ENCODE measurements at regions not wholly inside any gene's neighbourhood (a gene's known extent, or its start where the extent isn't known, plus 50 kb on each side); places are given as distances from the start of the nearest gene placed in this dataset.
"Not testable (repeated sequence)": the region's sequence is repeated elsewhere in the genome, so short reads cannot be mapped to it uniquely, and the experiment has no call there.

DNA sequence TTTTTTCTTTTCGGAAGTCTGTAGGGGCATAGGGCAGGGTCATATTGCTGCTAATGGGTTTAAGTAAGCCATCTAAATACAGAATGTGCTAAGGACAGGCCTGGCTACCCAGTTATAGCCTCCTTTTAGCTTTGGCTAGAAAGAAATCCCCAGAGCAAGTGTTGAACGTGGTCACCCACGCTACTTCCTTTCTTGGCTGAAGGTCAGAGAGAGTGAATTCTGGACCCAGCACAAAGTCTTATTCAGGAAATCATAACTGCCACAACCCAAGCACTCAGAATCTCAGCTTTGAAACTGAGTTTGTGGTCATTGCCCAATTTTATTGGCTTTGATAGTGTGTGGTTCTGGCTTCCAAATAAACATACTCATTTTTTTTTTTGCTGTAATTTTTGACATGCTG, 542.1 kb upstream of the ATP2B1 start:
- FAIRE-seq = no peak

DNA sequence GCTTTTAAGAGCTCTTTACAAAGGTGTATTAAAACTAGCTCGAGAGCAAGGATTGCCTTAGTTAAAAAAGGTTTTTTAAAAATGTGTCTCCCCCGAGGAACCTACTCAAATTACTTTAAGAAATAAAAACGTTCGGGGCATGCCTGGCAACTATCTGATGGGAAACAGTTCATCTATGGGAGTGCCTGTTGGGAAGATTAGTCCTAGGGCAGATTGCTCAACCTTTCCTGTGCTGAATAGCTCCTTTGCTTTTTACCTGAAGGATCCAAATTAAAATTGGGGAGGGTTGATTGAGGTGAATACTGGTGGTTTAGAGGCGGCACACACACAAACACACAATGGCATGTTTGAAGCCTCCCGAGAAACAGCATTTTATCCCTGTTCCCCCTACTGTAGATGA, 541.4 kb upstream of the ATP2B1 start:
- no peak for FAIRE-seq

DNA sequence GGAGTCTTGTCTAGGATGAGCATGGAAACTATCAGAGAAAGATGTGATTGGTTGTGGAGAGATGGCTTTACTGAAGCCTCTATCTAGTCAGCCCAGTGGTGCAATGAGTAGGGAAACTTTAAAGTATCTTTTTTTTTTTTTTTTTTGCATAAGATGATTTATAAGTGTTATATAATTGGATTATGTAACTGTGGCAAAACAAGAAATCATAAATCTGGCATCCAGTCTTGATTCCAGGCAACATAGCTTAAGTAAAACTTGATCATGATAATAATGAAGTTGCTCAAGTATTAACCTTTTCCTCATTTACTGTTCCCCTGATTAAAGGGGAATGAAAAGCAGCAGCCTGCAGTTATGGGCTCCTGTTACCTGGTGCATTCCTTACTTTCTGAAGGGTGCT, 538.0 kb upstream of the ATP2B1 start:
- FAIRE-seq = no peak

DNA sequence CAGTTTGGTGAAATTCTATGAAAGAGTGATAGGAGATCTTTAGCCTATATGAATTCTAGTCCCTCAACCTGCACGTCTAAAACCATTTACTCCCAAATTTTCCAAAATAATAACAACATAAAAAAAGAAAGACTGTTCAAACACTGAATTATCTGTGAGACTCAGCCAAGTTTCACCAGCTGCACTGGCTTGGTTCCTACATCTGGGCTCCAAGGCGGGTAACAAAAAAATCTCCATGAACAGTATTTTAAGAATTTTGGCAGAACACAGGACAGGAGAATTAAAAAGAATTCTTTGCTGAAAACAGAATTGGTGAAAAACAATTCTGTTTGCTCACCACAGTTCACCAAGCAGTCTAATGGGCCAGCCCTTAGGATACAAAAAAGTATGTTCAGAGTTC, 536.8 kb upstream of the ATP2B1 start:
- FAIRE-seq = no peak

DNA sequence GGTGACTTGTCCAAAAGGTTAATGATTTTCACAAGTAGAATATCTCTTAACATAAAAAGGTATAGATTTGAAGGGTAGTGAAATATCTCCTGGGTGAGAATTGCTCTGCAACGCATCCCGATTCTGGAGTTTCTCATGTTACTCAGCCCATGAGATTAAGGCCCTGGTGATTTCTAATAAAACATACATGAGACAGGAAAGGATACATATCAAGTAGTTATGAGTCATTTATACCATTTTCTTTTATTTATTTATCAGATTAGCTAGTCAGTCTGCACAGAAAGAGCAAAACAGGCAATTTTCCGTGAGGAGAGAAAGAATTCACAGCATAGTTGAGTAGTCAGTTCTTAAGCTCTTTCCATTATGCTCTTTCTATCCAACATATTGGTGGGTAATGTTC, 535.6 kb upstream of the ATP2B1 start:
- FAIRE-seq = no peak

DNA sequence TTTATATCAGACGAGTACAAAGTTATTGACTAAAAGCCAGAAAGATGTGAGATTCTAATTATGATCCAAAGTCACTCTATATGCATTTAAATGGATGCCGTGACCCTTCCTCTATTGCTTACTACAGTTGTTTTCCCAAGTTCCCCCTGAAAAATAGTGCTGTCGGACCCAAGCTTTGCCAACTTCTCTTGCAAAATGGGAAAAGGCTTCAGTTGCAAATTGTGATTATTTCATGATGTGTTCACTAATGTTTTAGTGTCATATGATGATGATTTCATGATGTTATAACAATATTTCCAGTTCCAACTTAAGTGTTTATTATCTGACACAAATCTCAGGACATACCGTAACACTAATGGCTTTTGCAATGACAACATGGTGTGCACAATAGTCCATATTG, 534.6 kb upstream of the ATP2B1 start:
- FAIRE-seq = no peak

DNA sequence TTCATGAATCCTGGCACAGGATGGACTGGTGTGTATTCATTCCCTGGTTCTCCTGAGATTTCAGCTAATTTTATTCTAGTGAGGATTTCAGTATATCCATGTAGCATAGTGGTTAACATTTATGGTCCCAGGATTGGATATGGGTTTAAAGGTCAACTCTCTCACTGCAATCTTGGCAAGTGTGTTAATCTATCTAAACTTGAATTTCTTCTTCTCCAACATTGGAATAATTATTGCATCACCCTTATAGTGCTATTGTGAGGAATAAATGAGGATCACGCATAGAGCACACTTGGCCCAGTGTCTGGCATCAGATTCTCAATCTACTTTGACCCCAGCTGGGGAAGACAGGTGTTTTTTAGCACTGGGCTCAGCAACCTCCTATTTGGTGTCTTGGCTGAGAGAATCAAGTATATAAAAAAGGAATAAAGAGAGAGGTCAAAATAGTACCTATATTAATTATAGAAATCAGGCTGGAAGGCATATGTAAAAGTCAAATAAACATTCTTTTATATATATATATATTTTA, 531.2 kb upstream of the ATP2B1 start:
- no peak for FAIRE-seq

DNA sequence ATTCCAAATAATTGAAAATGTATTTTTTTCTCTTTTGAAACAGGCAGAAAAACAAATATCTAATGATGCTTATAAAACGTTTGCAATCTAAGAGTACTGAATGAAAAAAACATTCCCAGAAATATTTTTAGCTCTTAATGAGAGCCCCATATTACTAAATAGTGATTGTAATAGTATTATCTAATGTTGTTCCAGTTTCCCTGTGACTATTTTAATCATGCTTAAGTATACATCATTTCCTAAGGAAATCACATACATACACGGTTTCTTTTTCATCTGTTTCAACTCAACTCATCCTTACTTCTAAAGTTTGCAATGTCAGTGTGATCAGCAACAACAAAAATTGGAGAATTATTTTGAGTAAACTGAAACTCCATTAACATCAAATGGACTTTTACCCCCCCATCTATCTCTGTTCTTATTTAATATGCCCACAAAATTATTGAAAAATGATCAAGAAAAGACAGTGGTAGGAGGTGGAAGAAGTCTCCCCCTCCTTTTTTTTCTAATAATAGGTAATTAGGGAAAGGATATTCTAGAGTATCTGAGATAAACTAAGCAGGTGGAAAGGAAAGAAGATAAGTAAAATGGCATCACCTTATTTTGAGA, 530.1 kb upstream of the ATP2B1 start:
- FAIRE-seq = no peak

DNA sequence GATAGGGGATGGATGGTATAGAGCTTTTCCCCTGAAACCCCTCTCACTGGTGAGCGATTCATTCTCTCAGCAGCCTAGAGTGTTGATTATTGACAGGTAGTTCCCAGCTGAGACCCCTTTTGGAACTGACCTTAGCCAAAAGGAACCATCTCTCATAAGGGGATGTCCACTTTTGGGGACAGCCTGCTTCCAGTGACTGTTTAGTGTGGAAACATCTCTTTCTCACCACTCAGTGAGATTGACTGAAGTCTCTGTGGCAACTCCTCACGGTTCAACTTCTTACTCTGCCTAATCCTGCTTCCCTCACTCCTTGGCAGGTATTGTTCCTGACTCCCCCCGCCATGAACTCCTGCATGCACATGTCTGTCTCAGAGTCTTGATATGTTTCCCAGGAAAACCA, 529.2 kb upstream of the ATP2B1 start:
- FAIRE-seq = no peak

DNA sequence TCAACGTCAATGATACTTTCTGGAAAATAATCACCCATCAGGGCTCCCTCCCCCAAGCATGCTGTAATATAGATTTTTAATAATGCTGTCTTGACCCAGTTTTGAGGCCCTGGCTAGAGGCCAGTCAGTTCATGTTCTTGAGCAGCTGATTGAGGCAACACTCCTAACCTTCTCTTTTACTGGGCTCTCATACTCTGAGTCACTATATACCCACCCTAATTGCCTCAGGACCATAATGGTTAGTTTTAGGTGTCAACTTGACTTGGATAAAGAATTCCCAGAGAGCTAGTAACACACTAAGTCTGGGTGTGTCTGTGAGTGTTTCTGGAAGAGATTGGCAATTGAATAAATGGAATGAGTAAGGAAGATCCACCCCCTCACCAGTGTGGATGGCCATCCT, 527.0 kb upstream of the ATP2B1 start:
- no peak for FAIRE-seq

DNA sequence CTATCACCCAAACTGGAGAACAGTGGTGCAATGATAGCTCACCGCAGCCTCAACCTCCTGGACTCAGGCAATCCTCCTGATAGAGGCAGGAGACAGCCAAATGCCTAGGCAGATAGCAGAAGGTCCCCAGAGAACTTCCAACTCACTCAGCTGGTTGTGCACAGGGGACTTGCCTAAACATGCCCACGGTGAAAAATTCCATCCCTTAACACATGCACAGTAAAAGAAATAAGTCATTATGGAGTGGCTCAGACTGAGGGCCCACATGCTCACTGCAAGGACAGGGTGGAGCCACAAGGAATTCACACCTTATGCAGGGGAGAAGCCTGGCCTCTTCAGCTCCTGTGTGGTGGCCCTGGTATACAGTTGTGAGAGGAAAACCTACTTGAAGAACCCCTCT, 525.8 kb upstream of the ATP2B1 start:
- no peak for FAIRE-seq

DNA sequence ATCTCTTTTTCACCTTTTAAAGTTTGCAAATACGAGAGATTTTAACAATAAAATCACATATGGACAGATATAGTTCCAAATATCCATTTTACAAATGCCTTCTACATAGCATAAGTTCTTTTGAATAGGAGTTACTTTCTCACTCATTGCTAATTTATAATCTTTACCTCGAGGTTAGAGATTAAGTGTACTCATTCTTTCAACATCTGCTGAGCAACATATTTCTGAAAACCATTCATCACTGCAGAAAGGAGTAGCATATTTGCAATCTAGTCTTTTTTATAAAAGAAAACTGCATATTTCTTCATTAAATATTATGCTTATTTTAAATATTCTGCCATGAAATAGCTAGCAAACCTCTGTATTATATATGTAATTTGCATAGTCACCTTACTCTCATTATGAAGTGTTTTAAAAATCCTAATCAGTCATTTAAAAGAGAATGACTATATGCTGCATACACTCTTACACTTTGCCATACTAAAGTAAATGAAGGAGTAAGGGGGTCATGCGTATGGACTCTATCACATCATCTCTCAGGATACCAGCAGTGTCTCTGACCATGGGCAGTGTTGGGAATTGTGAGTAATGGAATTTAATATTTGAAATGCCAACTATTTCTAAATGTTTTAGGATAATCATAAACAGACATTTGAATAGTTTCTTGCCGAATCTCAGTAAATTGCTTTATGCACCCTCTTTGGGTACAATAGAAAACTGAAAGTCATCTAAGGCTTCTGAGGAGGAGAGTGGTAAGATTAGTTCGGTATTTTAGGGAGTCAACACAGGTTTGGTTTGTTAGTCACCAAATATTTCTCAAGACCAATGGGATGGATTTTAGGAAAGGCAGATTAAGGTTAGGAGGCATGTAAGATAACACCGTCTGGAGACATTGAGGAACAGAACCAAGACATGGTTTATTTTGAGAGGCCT, 524.8 kb upstream of the ATP2B1 start:
- FAIRE-seq = no peak

DNA sequence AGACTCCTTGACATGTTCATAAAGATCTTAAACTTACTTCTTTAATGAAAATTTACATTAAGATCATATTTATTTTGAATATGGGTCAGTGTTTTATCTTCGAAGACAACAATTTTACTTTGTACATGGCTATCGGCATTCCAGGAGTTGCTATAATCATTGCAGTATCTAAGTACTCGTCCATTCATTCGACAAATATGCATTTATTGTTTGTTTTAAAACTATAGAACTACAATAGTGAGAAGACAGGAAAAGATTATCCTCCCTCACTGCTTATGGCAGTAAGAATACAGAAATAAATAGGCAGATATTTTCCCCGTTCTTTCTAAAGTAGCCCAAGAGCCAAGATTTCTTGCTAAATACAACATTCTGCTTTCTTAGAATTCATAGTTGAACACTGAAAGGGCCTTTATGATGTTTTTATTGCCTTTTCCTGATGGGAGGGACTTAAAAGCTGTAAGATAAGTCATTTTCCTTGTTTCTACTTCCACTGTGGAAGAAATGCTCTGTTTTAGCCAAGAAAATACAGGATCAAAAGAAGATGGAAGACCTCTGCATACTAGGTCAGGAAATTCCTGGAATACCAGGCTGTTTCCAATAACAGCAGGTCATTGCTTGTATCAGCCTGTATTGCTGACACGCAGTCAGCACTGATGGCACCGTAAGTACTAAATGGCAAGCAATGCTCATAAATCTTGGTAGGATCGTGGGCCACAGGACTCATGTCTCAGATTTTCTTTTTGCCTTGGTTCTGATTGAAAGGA, 521.0 kb upstream of the ATP2B1 start:
- no peak for FAIRE-seq

DNA sequence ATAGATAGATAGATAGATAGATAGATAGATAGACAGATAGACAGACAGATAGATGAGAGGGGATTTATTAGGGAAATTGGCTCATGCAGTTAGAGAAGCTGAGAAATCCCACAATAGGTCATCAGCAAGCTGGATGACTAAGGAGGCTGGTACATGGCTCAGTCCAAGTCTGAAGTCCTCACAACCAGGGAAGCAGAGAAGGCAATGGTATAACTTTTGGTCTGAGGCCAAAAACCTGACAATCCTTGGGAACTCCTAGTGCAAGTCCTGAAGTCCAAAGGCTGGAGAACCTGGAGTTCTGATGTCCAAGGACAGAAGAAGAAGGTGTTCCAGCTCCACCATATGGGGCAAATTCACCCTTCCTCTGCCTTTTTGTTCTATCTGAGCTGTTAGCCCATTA, 517.6 kb upstream of the ATP2B1 start:
- no peak for FAIRE-seq

DNA sequence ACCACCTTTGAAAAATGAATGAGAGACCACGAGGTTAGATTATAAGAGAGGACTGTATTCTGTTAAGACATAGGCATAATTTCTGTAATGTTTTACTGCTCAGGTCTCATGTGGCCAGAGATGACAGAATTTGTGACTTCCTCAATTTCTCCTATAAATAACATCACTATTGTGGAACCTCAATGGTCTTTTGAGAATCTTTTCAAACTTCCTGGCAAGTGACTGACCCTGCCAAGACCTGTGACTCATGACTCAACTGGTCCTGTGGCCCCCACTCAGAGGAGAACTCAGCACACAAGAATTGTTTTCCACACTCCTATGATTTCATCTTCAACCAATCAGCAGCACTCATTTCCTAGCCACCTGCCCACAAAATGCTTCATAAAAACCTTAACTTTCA, 508.2 kb upstream of the ATP2B1 start:
- FAIRE-seq = no peak

DNA sequence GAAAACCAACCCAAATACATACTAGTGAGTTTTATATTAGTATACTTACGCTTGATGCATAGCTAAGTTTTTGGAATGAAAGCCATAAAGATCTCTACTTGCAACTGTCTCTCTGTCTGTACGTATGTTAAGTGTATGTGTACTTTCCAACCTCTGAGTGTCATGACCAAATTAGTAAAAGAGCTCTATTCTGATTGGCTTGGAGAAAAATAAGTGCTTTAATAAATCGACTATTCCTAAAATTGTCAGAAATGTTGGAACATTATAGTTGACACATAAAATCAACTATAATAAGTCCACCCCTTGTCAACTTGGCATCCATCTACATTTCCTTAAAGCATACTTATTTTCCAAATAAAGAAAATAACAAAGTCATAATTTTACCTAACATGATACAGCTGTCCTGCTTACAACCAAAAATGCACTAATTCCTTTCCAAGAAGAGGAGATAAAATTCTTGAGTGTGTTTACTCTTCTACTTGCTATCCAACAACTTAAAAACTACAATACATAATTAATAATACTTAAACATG, 507.4 kb upstream of the ATP2B1 start:
- no peak for FAIRE-seq

DNA sequence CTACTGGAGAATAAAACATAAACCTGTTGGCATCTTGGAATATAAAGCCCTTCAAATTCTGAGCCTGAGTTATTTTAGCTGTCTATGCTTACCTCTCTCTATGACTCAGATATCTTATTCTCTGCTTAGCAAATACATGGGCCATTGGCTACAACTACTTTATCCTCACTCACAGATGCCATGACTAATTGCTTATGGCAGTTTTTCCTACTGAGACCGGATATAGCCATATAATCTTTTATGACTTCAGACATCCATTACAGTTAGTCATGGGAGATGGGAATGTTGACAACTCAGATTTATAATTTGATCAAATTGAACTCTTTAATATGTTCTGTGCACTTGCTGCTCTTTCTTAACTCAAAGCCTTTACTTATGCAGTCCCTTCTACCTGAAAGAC, 502.4 kb upstream of the ATP2B1 start:
- FAIRE-seq = no peak

DNA sequence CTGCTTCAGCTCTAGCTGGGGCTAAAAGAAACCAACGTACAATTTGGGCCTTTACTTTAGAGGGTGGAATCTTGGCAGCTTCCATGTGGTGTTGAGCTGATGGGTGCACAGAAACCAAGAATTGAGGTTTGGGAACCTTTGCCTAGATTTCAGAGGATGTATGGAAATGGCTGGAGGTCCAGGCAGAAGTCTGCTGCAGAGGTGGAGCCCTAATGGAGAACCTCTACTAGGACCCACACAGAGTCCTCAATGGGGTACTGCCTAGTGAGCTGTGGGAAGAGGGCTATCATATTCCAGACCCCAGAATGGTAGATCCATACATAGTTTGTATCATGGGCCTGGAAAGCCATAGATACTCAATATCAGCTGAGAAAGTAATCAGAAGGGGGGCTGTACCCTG, 500.4 kb upstream of the ATP2B1 start:
- no peak for FAIRE-seq

DNA sequence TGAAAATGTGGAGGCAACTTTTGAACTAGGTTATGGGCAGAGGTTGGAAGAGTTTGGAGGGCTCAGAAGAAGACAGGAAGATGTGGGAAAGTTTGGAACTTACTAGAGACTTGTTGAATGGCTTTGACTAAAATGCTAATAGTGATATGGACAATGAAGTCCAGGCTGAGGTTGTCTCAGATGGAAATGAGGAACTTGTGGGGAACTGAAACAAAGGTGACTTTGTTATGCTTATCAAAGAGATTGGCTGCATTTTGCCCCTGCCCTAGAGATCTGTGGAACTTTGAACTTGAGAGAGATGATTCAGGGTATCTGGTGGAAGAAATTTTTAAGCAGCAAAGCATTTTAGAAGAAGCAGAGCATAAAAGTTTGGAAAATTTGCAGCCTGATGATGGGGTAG, 499.7 kb upstream of the ATP2B1 start:
- not testable (repeated sequence) for FAIRE-seq

DNA sequence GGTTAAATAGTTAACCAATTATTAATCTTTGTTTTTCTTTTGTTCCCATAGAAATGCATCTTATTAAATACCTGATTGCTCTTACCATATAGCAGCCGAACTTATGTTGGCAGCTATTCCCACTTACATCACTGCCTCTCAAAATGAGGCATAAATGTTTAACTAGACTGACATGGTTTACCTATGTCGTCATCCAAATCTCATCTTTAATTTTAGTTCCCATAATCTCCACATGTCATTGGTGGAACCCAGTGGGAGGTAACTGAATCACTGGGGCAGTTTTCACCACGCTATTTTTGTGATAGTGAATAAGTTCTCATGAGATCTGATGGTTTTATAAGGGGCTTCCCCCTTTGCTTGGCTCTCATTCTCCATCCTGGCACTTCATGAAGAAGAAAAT, 499.2 kb upstream of the ATP2B1 start:
- no peak for FAIRE-seq

DNA sequence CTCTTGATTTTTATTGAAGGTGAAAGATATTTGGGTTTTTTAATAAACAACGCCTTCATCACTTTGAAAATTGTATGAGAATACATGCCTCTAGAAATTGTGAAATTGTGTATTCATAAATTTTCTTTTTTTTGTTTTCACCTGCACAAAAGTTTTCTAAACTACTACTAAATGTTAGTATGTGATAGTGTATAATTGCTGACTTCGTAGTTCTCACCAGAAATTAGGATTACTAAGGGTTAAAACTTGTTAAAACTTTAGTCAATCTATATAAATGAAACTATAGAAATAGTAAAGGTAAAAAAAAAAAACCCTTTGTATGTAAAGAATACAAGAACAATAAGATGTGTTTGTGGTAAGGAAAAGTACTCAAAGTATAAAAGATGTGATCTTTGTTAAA, 496.5 kb upstream of the ATP2B1 start:
- FAIRE-seq = no peak

DNA sequence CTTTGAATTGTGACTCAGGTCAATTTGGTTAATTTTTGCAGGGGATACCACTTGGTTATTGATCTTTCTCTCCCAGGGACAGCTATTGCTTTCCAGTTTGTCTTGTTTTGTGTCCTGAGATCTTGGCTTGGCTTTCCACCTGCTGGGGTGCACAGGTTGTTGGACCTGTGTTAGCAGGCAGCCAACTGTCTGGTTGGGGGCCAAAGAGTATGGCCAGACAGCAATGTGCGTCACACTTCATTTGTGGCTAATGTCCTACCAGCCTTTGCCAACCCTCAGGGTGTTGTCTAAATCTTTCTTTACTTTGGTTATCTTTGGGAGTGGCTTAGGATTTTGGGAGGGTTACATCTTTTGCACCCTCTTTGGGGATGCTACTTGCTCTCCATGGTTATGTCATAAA, 494.9 kb upstream of the ATP2B1 start:
- no peak for FAIRE-seq

DNA sequence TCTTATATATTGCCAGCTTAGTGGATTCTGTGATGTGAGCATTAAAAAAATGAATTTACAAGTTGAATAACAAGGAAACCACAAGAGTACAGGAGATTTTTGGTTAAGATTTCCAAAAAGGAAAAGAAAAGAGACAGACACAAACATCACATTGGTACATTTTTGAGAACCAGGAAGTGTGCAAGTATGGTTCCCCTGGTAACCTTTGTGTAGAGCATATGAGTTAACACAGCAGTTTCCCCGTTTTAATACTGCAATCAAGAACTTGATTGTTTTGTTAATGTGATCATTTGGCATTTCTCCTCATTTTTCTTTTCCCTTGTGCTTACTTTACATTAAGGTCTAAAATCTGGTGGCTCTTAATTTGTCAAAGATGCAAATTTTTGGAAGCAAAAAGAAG, 490.4 kb upstream of the ATP2B1 start:
- FAIRE-seq = no peak

Measured in G401.6 (cell line).